Keratinocyte (primary cell): ENCODE measurements at regions not wholly inside any gene's neighbourhood (a gene's known extent, or its start where the extent isn't known, plus 50 kb on each side); places are given as distances from the start of the nearest gene placed in this dataset.
"Not testable (repeated sequence)": the region's sequence is repeated elsewhere in the genome, so short reads cannot be mapped to it uniquely, and the experiment has no call there.

Experiments used
- DNase-seq: peaks from one replicate; pipeline ENCODE4 v3.0.0-alpha.2; 2011; ENCODE audit warnings: low read depth, missing footprints, low spot score
- FAIRE-seq: peaks from 2 replicates; lab custom pipeline; 2011; peaks lifted over from hg19 to GRCh38; lab: Jason Lieb, UNC
- H2AFZ ChIP-seq: 2 replicates; pipeline ENCODE4 v1.6.0; 2012; ENCODE audit warnings: low read length, control low read depth, inconsistent platforms; ENCODE audit not compliant: control insufficient read depth
- H3K27ac ChIP-seq: 2 replicates; pipeline ENCODE4 v1.5.1; 2011; ENCODE audit warnings: low read length; ENCODE audit not compliant: control insufficient read depth, insufficient read depth
- H3K27me3 ChIP-seq: 3 replicates; pipeline ENCODE4 v1.6.0; 2011; ENCODE audit warnings: low read length; ENCODE audit not compliant: control insufficient read depth, insufficient read depth; ENCODE audit errors: extremely low read depth
- H3K36me3 ChIP-seq, 2 experiments: 2 replicates in 1 of 2; 3 replicates in 1 of 2; pipeline ENCODE4 v1.5.1; 2011; ENCODE audit warnings: low read length in 2 of 2, mild to moderate bottlenecking in 1 of 2; ENCODE audit not compliant: control insufficient read depth in 2 of 2, insufficient read depth in 2 of 2; ENCODE audit errors: extremely low read depth in 1 of 2
- H3K4me1 ChIP-seq: 3 replicates; pipeline ENCODE4 v1.5.1; 2011; ENCODE audit warnings: low read length; ENCODE audit not compliant: control insufficient read depth, insufficient read depth; ENCODE audit errors: extremely low read depth
- H3K4me2 ChIP-seq: 3 replicates; pipeline ENCODE4 v1.6.0; 2011; ENCODE audit warnings: low read depth, low read length; ENCODE audit not compliant: control insufficient read depth, insufficient read depth; ENCODE audit errors: extremely low read depth
- H3K4me3 ChIP-seq, 3 experiments: fragments of 200-600 bp in 1 of 3; sonication (generic) in 1 of 3; 2 replicates in 2 of 3; 3 replicates in 1 of 3; pipeline ENCODE4 v1.5.1; 2011 to 2016; ENCODE audit warnings: low read length in 3 of 3, mild to moderate bottlenecking in 3 of 3, control low read depth in 2 of 3, inconsistent platforms in 1 of 3, low read depth in 1 of 3, mixed read lengths in 1 of 3, mixed run types in 1 of 3, moderate library complexity in 1 of 3; ENCODE audit not compliant: control insufficient read depth in 2 of 3, insufficient read depth in 2 of 3; ENCODE audit errors: extremely low read depth in 1 of 3
- H3K79me2 ChIP-seq: 2 replicates; pipeline ENCODE4 v1.6.0; 2012; ENCODE audit warnings: low read length; ENCODE audit not compliant: control insufficient read depth, insufficient read depth
- H3K9ac ChIP-seq: 3 replicates; pipeline ENCODE4 v1.6.0; 2011; ENCODE audit warnings: low read length; ENCODE audit not compliant: control insufficient read depth, insufficient read depth; ENCODE audit errors: extremely low read depth
- H3K9me1 ChIP-seq: 3 replicates; pipeline ENCODE4 v1.6.0; 2011; ENCODE audit warnings: low read length; ENCODE audit not compliant: control insufficient read depth, insufficient read depth; ENCODE audit errors: extremely low read depth
- H3K9me3 ChIP-seq: 2 replicates; pipeline ENCODE4 v1.5.1; 2012; ENCODE audit warnings: low read depth, low read length; ENCODE audit not compliant: control insufficient read depth
- H4K20me1 ChIP-seq: 3 replicates; pipeline ENCODE4 v1.6.0; 2011; ENCODE audit warnings: low read length; ENCODE audit not compliant: control insufficient read depth, insufficient read depth; ENCODE audit errors: extremely low read depth
- dilution Hi-C: fragments of 300-500 bp; cut with MboI; formaldehyde crosslinking; loops from one replicate; pipeline ENCODE4 v1.7.0; 2020; ENCODE audit warnings: low sequenced_read_pairs; ENCODE audit not compliant: extremely low pct_ligation_motif_present

- H3K9me3 ChIP-seq, H4K20me1 ChIP-seq, H2AFZ ChIP-seq, H3K4me2 ChIP-seq, H3K9me1 ChIP-seq, H3K4me1 ChIP-seq, H3K36me3 ChIP-seq, H3K79me2 ChIP-seq, H3K27ac ChIP-seq, H3K4me3 ChIP-seq, H3K9ac ChIP-seq, FAIRE-seq, dilution Hi-C loops, H3K27me3 ChIP-seq, DNase-seq: not testable (repeated sequence)
Observed at GRCh38 chr11:67803519-67803918, 129.1 kb upstream of the ALDH3B2 start.

- H3K79me2 ChIP-seq, H3K4me2 ChIP-seq, H3K27ac ChIP-seq, H3K4me1 ChIP-seq, H3K27me3 ChIP-seq, FAIRE-seq, H3K4me3 ChIP-seq, DNase-seq, H2AFZ ChIP-seq, H3K9me1 ChIP-seq, H3K36me3 ChIP-seq, H3K9me3 ChIP-seq, dilution Hi-C loops, H4K20me1 ChIP-seq, H3K9ac ChIP-seq: not testable (repeated sequence)
Observed at GRCh38 chr11:67803055-67803454, 128.6 kb upstream of the ALDH3B2 start.

- H3K36me3 ChIP-seq, dilution Hi-C loops, H4K20me1 ChIP-seq, DNase-seq, H3K79me2 ChIP-seq, H2AFZ ChIP-seq, H3K27ac ChIP-seq, H3K27me3 ChIP-seq, H3K9ac ChIP-seq, H3K4me1 ChIP-seq, H3K4me3 ChIP-seq, H3K9me1 ChIP-seq, H3K9me3 ChIP-seq, H3K4me2 ChIP-seq, FAIRE-seq: not testable (repeated sequence)
Observed at GRCh38 chr11:67802623-67803022, 128.2 kb upstream of the ALDH3B2 start.

- dilution Hi-C loops, H3K4me1 ChIP-seq, H3K9me3 ChIP-seq, FAIRE-seq, H3K36me3 ChIP-seq, DNase-seq, H3K9me1 ChIP-seq, H4K20me1 ChIP-seq, H3K27me3 ChIP-seq, H3K9ac ChIP-seq, H2AFZ ChIP-seq, H3K27ac ChIP-seq, H3K79me2 ChIP-seq, H3K4me3 ChIP-seq, H3K4me2 ChIP-seq: not testable (repeated sequence)
Observed at GRCh38 chr11:67801397-67801796, 127.0 kb upstream of the ALDH3B2 start.

GRCh38 chr11:67800591-67800990 is 126.2 kb upstream of the ALDH3B2 start:
- H3K4me2 ChIP-seq, H3K4me3 ChIP-seq, H3K9me3 ChIP-seq, H3K36me3 ChIP-seq, H3K4me1 ChIP-seq, H3K9me1 ChIP-seq, H3K9ac ChIP-seq, FAIRE-seq, H3K79me2 ChIP-seq, H3K27me3 ChIP-seq, H3K27ac ChIP-seq, dilution Hi-C loops, H2AFZ ChIP-seq, DNase-seq, H4K20me1 ChIP-seq: not testable (repeated sequence)
